Hepatocyte (in vitro differentiated cells): ENCODE measurements at regions not wholly inside any gene's neighbourhood (a gene's known extent, or its start where the extent isn't known, plus 50 kb on each side); places are given as distances from the start of the nearest gene placed in this dataset.

Experiments used
- DNase-seq: peaks from one replicate; pipeline ENCODE4 v3.0.0-alpha.2; 2016; ENCODE audit warnings: low spot score
- H2AFZ ChIP-seq: fragments of 200-600 bp; sonication (generic); 2 replicates; pipeline ENCODE4 v1.6.0; 2016; ENCODE audit warnings: antibody characterized with exemption, mild to moderate bottlenecking
- H3K27ac ChIP-seq: fragments of 200-600 bp; sonication (generic); 2 replicates; pipeline ENCODE4 v1.5.1; 2016; ENCODE audit warnings: mild to moderate bottlenecking
- H3K27me3 ChIP-seq: fragments of 200-600 bp; sonication (generic); 2 replicates; pipeline ENCODE4 v1.6.1; 2016
- H3K36me3 ChIP-seq: fragments of 200-600 bp; sonication (generic); replicated peaks from 2 replicates; pipeline ENCODE4 v1.5.1; 2016; ENCODE audit warnings: low read depth; ENCODE audit not compliant: insufficient read depth
- H3K4me1 ChIP-seq: fragments of 200-600 bp; sonication (generic); 2 replicates; pipeline ENCODE4 v1.5.1; 2016; ENCODE audit warnings: mild to moderate bottlenecking, moderate library complexity; ENCODE audit not compliant: insufficient read depth
- H3K4me2 ChIP-seq: fragments of 200-600 bp; sonication (generic); 2 replicates; pipeline ENCODE4 v1.6.0; 2016
- H3K4me3 ChIP-seq: fragments of 200-600 bp; sonication (generic); 2 replicates; pipeline ENCODE4 v1.5.1; 2016; ENCODE audit warnings: mild to moderate bottlenecking
- H3K79me2 ChIP-seq: fragments of 200-600 bp; sonication (generic); 2 replicates; pipeline ENCODE4 v1.6.0; 2017; ENCODE audit warnings: mild to moderate bottlenecking
- H3K9me2 ChIP-seq: fragments of 200-600 bp; sonication (generic); replicated peaks from 2 replicates; pipeline ENCODE4 v1.6.0; 2017; ENCODE audit warnings: mild to moderate bottlenecking; ENCODE audit not compliant: insufficient read depth
- H3K9me3 ChIP-seq: fragments of 200-600 bp; sonication (generic); 2 replicates; pipeline ENCODE4 v1.5.1; 2016; ENCODE audit warnings: low read depth, mild to moderate bottlenecking
- H4K20me1 ChIP-seq: fragments of 200-600 bp; sonication (generic); 2 replicates; pipeline ENCODE4 v1.6.0; 2016; ENCODE audit warnings: mild to moderate bottlenecking; ENCODE audit not compliant: insufficient read depth, poor library complexity, severe bottlenecking
- CTCF ChIP-seq: fragments of 200-600 bp; sonication (generic); IDR thresholded peaks from 2 replicates; pipeline ENCODE4 v1.5.1; 2016; ENCODE audit warnings: antibody characterized with exemption, mild to moderate bottlenecking; ENCODE audit not compliant: poor library complexity
- EZH2 ChIP-seq: fragments of 200-600 bp; sonication (generic); IDR thresholded peaks from 2 replicates; pipeline ENCODE4 v1.6.1; 2016; ENCODE audit warnings: antibody characterized with exemption, mild to moderate bottlenecking, borderline replicate concordance
- EZH2phosphoT487 ChIP-seq: fragments of 200-600 bp; sonication (generic); IDR thresholded peaks from one replicate; pipeline ENCODE4 v1.6.1; 2018; ENCODE audit warnings: antibody characterized with exemption, mild to moderate bottlenecking, low read depth, moderate library complexity; ENCODE audit not compliant: unreplicated experiment, severe bottlenecking
- WGBS: methylation state at CpG from one replicate; pipeline ENCODE4 v1.1.6; 2016; ENCODE audit warnings: low lambda C conversion rate; ENCODE audit errors: missing lambda C conversion rate; 5-methylcytosine and 5-hydroxymethylcytosine counted together

GRCh38 chr2:183998041-183998796, 600.1 kb upstream of the ZNF804A start:
- Histone ChIP-seq H3K79me2 (no peaks in the 10 kb centered on the region), H3K4me2 (no peak overlapping the region), H3K4me1 (peaks cover 27% of the 10 kb centered on the region), H2AFZ (no peak overlapping the region), H3K9me3 (no peaks in the 10 kb centered on the region), H3K9me2 (no peaks in the 10 kb centered on the region), H3K27ac (peak overlapping the region; percentile 5), H3K4me3 (no peak overlapping the region), H3K27me3 (no peaks in the 10 kb centered on the region), H3K36me3 (no peaks in the 10 kb centered on the region), H4K20me1 (no peaks in the 10 kb centered on the region)
- no peak for DNase-seq
- 67% methylated on average over 3 of the region's 3 CpGs for WGBS
- no peak for TF ChIP-seq CTCF
- no peak for TF ChIP-seq EZH2phosphoT487
- TF ChIP-seq EZH2: no peak

GRCh38 chr2:183998797-183999190, 599.5 kb upstream of the ZNF804A start:
- no peaks in the 10 kb centered on the region for H3K27me3 ChIP-seq
- no peaks in the 10 kb centered on the region for H3K36me3 ChIP-seq
- TF ChIP-seq EZH2 (no peak), EZH2phosphoT487 (no peak), CTCF (no peak)
- no peak overlapping the region for H3K4me2 ChIP-seq
- WGBS: 7% methylated on average over 1 of the region's 1 CpG
- H2AFZ ChIP-seq: no peak overlapping the region
- no peak overlapping the region for H3K4me3 ChIP-seq
- H3K4me1 ChIP-seq: peaks cover 27% of the 10 kb centered on the region
- H3K9me3 ChIP-seq: no peaks in the 10 kb centered on the region
- no peak for DNase-seq
- no peaks in the 10 kb centered on the region for H3K79me2 ChIP-seq
- peak overlapping the region; percentile 5 for H3K27ac ChIP-seq
- no peaks in the 10 kb centered on the region for H4K20me1 ChIP-seq
- H3K9me2 ChIP-seq: no peaks in the 10 kb centered on the region

- Histone ChIP-seq H3K36me3 (no peaks in the 10 kb centered on the region), H3K4me1 (peaks cover 3% of the 10 kb centered on the region), H4K20me1 (no peaks in the 10 kb centered on the region), H3K27me3 (no peaks in the 10 kb centered on the region), H3K9me2 (no peaks in the 10 kb centered on the region), H3K4me3 (no peak overlapping the region), H3K79me2 (no peaks in the 10 kb centered on the region), H2AFZ (no peak overlapping the region), H3K4me2 (no peak overlapping the region), H3K9me3 (no peaks in the 10 kb centered on the region), H3K27ac (no peak overlapping the region)
- TF ChIP-seq EZH2 (no peak), CTCF (no peak), EZH2phosphoT487 (no peak)
- 67% methylated on average over 1 of the region's 1 CpG for WGBS
- DNase-seq: no peak
Observed at GRCh38 chr2:184004289-184004947, 593.9 kb upstream of the ZNF804A start.
